Upper lobe of left lung (tissue), 4 donors: ENCODE measurements at regions not wholly inside any gene's neighbourhood (a gene's known extent, or its start where the extent isn't known, plus 50 kb on each side); places are given as distances from the start of the nearest gene placed in this dataset.

Source experiments
- EP300 ChIP-seq, 4 donors: sonication (generic); formaldehyde crosslinking; IDR thresholded peaks; one replicate each; pipeline ENCODE4 v1.5.1; 2017; ENCODE audit warnings: antibody characterized with exemption in 4 of 4, control low read depth in 2 of 4
- POLR2A ChIP-seq, 4 donors: fragments of 450-650 bp; IDR thresholded peaks; one replicate each; pipeline ENCODE4 v1.5.1; 2016 to 2017; ENCODE audit warnings: antibody characterized with exemption in 4 of 4, mild to moderate bottlenecking in 2 of 4
- POLR2AphosphoS5 ChIP-seq, 2 donors: sonication (generic); formaldehyde crosslinking; IDR thresholded peaks; one replicate each; pipeline ENCODE4 v1.5.1; 2017; ENCODE audit warnings: antibody characterized with exemption in 2 of 2
- TF ChIP-seq, protein P1 (sequence below), 6 experiments: fragments of 450-650 bp in 4 of 6; fragments of 200-600 bp in 2 of 6; sonication (generic) in 2 of 6; IDR thresholded peaks; one replicate each; pipeline ENCODE4 v1.5.1; 2016 to 2019; ENCODE audit warnings: antibody characterized with exemption in 6 of 6

DNA sequence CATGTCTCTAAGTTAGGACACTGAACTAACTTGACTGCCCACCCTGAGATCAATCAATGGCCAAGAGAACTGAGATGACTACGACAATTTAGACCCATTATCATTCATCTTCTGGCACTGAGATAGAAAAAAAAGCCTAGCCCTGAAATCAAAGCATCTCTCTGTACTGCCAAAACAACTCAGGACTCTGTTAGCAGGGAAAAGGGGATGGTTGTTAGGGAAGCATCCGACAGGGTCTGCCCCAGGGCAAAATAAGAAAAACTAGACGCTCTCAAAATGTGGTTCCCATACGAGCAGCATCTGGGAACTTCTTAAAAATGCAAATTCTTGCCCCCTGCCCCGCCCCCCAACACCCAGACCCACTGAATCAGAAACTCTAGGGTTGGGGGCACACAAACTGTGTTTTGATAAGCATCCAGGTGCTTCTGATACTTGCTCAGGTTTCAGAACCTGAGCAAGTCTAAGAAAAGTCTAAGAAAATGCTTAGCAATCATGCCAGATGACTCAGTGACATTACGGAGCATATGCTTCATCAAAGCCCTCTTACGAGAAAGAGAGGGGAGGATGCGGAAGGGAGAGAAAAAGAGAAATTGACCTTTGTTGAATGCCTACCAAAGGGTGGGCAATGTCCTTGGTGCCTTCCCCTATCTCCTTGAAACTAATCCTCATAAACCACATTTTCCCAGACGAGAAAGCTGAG, 172.8 kb upstream of the HES1 start:
- TF ChIP-seq EP300 (IDR thresholded peaks at IDR 0.05) (no peak), POLR2A (IDR thresholded peaks at IDR 0.05) (no peak), POLR2AphosphoS5 (IDR thresholded peaks at IDR 0.05) (no peak)
- TF ChIP-seq, protein P1, sequence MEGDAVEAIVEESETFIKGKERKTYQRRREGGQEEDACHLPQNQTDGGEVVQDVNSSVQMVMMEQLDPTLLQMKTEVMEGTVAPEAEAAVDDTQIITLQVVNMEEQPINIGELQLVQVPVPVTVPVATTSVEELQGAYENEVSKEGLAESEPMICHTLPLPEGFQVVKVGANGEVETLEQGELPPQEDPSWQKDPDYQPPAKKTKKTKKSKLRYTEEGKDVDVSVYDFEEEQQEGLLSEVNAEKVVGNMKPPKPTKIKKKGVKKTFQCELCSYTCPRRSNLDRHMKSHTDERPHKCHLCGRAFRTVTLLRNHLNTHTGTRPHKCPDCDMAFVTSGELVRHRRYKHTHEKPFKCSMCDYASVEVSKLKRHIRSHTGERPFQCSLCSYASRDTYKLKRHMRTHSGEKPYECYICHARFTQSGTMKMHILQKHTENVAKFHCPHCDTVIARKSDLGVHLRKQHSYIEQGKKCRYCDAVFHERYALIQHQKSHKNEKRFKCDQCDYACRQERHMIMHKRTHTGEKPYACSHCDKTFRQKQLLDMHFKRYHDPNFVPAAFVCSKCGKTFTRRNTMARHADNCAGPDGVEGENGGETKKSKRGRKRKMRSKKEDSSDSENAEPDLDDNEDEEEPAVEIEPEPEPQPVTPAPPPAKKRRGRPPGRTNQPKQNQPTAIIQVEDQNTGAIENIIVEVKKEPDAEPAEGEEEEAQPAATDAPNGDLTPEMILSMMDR (IDR thresholded peaks at IDR 0.05) = no peak
